HepG2 (cell line): ENCODE measurements at regions not wholly inside any gene's neighbourhood (a gene's known extent, or its start where the extent isn't known, plus 50 kb on each side); places are given as distances from the start of the nearest gene placed in this dataset.

Experiments used
- CBFB ChIP-seq: sonication (generic); formaldehyde crosslinking; IDR thresholded peaks from 2 replicates; pipeline ENCODE4 v1.4.0; 2020; ENCODE audit warnings: missing genetic modification reagents
- MEIS1 ChIP-seq: sonication (generic); formaldehyde crosslinking; IDR thresholded peaks from 2 replicates; pipeline ENCODE4 v1.9.0; 2021; ENCODE audit warnings: mild to moderate bottlenecking, missing genetic modification reagents, moderate library complexity, borderline replicate concordance
- MTF1 ChIP-seq: sonication (generic); formaldehyde crosslinking; IDR thresholded peaks from 2 replicates; pipeline ENCODE4 v1.5.0; 2020; ENCODE audit warnings: missing genetic modification reagents
- PCBP2 ChIP-seq: fragments of 200-400 bp; formaldehyde crosslinking; optimal IDR thresholded peaks from 2 replicates; pipeline ENCODE3; 2018; ENCODE audit warnings: low read length, low read depth; ENCODE audit not compliant: poor library complexity, severe bottlenecking
- POLR2A ChIP-seq, 2 experiments: IDR thresholded peaks; 2 replicates each; pipeline ENCODE4 v1.6.1; 2011; ENCODE audit warnings: low read depth in 2 of 2, low read length in 2 of 2, mild to moderate bottlenecking in 1 of 2, moderate library complexity in 1 of 2; ENCODE audit not compliant: insufficient read depth in 1 of 2
- RAD51 ChIP-seq: fragments of 450-650 bp; IDR thresholded peaks from 2 replicates; pipeline ENCODE4 v1.6.1; 2016; ENCODE audit warnings: borderline replicate concordance
- ZKSCAN8 ChIP-seq: IDR thresholded peaks from 2 replicates; pipeline ENCODE4 v1.6.1; 2016; ENCODE audit warnings: borderline replicate concordance, missing genetic modification reagents, missing compliant biosample characterization
- ZNF235 ChIP-seq: sonication (generic); formaldehyde crosslinking; IDR thresholded peaks from 2 replicates; pipeline ENCODE4 v1.8.1; 2023; ENCODE audit warnings: mild to moderate bottlenecking, missing genetic modification reagents, borderline replicate concordance
- ZNF24 ChIP-seq: fragments of 450-650 bp; IDR thresholded peaks from 2 replicates; pipeline ENCODE4 v1.6.1; 2017; ENCODE audit warnings: antibody characterized with exemption, mild to moderate bottlenecking
- TF ChIP-seq, protein P1 (sequence below): IDR thresholded peaks from 2 replicates; pipeline ENCODE4 v1.6.1; 2012; ENCODE audit warnings: low read length, improper control_type of control experiment
- TF ChIP-seq, protein P2 (sequence below): sonication (generic); formaldehyde crosslinking; IDR thresholded peaks from 2 replicates; pipeline ENCODE4 v1.9.0; 2022; ENCODE audit warnings: low read depth, missing genetic modification reagents
- TF ChIP-seq, protein P3 (sequence below): sonication (generic); formaldehyde crosslinking; IDR thresholded peaks from 2 replicates; pipeline ENCODE4 v1.5.0; 2020; ENCODE audit warnings: mild to moderate bottlenecking, missing genetic modification reagents, moderate library complexity
- TF ChIP-seq, protein P4 (sequence below): sonication (generic); formaldehyde crosslinking; conservative IDR thresholded peaks from 2 replicates; pipeline ENCODE4 v1.4.0; 2020; ENCODE audit warnings: missing genetic modification reagents

DNA sequence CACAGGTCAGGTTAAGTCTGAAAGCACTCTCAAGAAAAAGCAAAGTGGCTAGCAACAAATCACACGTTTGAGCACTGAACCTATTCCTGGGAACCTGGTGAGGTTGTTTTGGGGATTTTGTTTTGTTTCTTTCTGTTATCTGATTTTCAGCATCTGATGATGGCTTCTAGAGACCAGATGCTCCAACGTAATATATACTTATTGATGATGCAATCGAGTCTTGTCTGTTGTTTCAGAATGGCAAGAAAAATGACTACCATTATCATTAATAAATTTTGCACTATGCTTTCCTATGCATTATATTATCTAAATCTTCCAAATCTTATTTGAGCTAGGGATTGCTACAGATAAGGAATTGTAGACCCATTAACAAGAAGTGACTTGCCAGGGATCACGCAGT lies 312.3 kb upstream of the FAT3 start:
- no peak for TF ChIP-seq PCBP2
- TF ChIP-seq, protein P1, sequence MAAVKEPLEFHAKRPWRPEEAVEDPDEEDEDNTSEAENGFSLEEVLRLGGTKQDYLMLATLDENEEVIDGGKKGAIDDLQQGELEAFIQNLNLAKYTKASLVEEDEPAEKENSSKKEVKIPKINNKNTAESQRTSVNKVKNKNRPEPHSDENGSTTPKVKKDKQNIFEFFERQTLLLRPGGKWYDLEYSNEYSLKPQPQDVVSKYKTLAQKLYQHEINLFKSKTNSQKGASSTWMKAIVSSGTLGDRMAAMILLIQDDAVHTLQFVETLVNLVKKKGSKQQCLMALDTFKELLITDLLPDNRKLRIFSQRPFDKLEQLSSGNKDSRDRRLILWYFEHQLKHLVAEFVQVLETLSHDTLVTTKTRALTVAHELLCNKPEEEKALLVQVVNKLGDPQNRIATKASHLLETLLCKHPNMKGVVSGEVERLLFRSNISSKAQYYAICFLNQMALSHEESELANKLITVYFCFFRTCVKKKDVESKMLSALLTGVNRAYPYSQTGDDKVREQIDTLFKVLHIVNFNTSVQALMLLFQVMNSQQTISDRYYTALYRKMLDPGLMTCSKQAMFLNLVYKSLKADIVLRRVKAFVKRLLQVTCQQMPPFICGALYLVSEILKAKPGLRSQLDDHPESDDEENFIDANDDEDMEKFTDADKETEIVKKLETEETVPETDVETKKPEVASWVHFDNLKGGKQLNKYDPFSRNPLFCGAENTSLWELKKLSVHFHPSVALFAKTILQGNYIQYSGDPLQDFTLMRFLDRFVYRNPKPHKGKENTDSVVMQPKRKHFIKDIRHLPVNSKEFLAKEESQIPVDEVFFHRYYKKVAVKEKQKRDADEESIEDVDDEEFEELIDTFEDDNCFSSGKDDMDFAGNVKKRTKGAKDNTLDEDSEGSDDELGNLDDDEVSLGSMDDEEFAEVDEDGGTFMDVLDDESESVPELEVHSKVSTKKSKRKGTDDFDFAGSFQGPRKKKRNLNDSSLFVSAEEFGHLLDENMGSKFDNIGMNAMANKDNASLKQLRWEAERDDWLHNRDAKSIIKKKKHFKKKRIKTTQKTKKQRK, result no peak
- no peak for TF ChIP-seq ZNF235
- TF ChIP-seq, protein P2, sequence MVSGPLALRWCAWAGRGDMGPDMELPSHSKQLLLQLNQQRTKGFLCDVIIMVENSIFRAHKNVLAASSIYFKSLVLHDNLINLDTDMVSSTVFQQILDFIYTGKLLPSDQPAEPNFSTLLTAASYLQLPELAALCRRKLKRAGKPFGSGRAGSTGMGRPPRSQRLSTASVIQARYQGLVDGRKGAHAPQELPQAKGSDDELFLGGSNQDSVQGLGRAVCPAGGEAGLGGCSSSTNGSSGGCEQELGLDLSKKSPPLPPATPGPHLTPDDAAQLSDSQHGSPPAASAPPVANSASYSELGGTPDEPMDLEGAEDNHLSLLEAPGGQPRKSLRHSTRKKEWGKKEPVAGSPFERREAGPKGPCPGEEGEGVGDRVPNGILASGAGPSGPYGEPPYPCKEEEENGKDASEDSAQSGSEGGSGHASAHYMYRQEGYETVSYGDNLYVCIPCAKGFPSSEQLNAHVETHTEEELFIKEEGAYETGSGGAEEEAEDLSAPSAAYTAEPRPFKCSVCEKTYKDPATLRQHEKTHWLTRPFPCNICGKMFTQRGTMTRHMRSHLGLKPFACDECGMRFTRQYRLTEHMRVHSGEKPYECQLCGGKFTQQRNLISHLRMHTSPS (CRISPR knock-in tag), result no peak
- TF ChIP-seq POLR2A (IDR thresholded peaks at IDR 0.05; ENCODE audit: insufficient read depth in 1 of 2, low read depth in 2 of 2, low read length in 2 of 2), result no peak
- no peak for TF ChIP-seq ZKSCAN8 (CRISPR knock-in tag)
- TF ChIP-seq MTF1, result no peak
- no peak for TF ChIP-seq RAD51
- no peak for TF ChIP-seq ZNF24
- TF ChIP-seq, protein P3, sequence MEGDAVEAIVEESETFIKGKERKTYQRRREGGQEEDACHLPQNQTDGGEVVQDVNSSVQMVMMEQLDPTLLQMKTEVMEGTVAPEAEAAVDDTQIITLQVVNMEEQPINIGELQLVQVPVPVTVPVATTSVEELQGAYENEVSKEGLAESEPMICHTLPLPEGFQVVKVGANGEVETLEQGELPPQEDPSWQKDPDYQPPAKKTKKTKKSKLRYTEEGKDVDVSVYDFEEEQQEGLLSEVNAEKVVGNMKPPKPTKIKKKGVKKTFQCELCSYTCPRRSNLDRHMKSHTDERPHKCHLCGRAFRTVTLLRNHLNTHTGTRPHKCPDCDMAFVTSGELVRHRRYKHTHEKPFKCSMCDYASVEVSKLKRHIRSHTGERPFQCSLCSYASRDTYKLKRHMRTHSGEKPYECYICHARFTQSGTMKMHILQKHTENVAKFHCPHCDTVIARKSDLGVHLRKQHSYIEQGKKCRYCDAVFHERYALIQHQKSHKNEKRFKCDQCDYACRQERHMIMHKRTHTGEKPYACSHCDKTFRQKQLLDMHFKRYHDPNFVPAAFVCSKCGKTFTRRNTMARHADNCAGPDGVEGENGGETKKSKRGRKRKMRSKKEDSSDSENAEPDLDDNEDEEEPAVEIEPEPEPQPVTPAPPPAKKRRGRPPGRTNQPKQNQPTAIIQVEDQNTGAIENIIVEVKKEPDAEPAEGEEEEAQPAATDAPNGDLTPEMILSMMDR (CRISPR knock-in tag), result no peak
- no peak for TF ChIP-seq MEIS1 (CRISPR knock-in tag)
- TF ChIP-seq, protein P4, sequence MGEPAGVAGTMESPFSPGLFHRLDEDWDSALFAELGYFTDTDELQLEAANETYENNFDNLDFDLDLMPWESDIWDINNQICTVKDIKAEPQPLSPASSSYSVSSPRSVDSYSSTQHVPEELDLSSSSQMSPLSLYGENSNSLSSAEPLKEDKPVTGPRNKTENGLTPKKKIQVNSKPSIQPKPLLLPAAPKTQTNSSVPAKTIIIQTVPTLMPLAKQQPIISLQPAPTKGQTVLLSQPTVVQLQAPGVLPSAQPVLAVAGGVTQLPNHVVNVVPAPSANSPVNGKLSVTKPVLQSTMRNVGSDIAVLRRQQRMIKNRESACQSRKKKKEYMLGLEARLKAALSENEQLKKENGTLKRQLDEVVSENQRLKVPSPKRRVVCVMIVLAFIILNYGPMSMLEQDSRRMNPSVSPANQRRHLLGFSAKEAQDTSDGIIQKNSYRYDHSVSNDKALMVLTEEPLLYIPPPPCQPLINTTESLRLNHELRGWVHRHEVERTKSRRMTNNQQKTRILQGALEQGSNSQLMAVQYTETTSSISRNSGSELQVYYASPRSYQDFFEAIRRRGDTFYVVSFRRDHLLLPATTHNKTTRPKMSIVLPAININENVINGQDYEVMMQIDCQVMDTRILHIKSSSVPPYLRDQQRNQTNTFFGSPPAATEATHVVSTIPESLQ (CRISPR knock-in tag), result no peak
- no peak for TF ChIP-seq CBFB (CRISPR knock-in tag)
